8988T (cell line): ENCODE measurements at regions not wholly inside any gene's neighbourhood (a gene's known extent, or its start where the extent isn't known, plus 50 kb on each side); places are given as distances from the start of the nearest gene placed in this dataset.
"Not testable (repeated sequence)": the region's sequence is repeated elsewhere in the genome, so short reads cannot be mapped to it uniquely, and the experiment has no call there.

Source experiments
- DNase-seq: peaks from one replicate; pipeline ENCODE4 v3.0.0; 2011

DNA sequence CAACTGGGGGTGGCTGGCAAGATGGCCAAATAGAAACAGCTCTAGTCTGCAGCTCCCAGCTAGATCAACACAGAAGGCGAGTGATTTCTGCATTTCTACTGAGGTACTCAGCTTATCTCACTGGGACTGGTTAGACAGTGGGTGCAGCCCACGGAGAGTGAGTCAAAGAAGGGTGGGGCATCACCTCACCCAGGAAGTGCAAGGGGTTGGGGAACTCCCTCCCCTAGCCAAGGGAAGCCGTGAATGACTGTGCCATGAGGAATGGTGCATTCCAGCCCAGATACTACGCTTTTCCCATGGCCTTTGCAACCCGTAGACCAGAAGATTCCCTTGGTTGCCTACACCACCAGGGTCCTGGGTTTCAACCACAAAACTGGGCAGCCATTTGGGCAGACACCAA lies 452.6 kb downstream of the NR4A2 start:
- DNase-seq = not testable (repeated sequence)

GRCh38 chr2:155872396-155872795 lies 460.1 kb downstream of the NR4A2 start:
- DNase-seq = no peak

GRCh38 chr2:155871940-155872339 lies 460.6 kb downstream of the NR4A2 start:
- no peak for DNase-seq

- DNase-seq = no peak
Observed at GRCh38 chr2:155867564-155867963, 465.0 kb downstream of the NR4A2 start.

DNA sequence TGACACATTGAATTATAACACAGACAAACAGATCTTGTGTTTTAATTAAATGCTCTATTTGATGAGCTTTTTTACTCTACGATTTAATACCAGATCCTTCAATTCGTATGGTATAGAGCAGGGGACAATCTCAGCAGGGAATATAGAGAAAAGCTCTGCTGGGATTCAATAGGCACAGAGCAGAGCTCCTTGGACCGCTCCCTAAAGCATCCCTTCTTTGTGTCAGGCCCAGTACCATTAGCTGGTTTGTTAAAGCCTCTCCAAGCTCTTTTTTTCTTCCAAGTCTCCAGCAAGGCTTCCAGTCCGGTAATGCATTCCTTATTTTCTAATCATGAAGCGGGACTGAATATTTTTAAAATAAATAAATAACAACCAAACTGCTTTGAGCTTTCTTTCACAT lies 466.0 kb downstream of the NR4A2 start:
- no peak for DNase-seq

DNA sequence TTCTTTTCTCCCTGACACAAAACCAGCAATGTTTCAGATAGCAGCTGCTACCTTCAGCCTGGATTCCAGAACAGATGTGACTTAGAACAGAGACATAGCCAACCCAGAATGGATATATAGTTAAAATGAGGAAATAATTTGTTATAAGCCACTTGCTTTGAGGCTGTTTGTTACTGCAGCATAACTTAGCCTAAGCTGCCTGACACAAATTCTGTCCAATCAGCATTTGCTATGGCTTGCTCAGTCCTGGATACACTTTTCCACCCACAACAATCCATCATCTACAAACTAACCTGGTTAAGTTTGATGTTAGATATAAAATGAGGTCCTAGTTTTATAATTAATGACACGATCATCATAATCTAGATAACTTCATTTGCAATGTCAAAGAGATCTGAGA lies 480.4 kb downstream of the NR4A2 start:
- no peak for DNase-seq

DNA sequence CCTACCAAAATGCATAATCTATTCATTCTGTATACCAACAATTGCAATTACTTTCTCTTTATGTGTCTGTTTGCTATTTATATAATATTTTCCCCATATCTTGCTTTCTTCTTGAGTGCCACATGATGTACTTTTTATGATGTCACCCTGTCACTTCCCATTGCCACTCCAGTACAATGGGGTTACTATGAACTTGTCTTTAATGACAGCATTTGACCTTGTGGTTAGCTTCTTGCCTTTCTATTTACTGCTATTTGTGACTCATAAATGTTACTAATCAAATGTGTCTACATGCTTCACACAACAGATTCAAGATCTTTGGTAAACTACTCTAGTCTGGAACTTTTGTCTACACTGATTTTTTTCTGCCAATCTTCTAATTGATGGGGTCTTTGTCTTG lies 486.3 kb downstream of the NR4A2 start:
- DNase-seq = no peak

DNA sequence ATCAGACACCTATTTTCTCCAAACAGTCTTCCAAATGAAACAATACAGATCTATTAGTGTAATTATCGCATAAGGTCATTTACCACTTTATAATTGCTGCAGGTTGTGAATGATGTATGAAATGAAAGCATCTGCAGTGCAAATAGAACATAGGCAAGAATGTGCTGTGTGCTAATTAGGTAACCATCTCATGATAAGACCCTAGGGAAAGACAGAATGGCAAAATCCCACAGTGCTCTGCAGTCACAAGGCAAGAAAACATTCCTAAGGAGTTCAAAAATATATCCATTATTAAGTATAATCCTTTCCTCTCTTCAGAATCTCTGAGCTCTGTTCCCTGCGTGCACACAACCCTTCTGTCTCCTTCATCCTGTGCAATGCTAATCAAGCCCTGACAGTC lies 488.1 kb downstream of the NR4A2 start:
- DNase-seq = no peak

GRCh38 chr2:155842103-155842502 lies 490.4 kb downstream of the NR4A2 start:
- no peak for DNase-seq

DNA sequence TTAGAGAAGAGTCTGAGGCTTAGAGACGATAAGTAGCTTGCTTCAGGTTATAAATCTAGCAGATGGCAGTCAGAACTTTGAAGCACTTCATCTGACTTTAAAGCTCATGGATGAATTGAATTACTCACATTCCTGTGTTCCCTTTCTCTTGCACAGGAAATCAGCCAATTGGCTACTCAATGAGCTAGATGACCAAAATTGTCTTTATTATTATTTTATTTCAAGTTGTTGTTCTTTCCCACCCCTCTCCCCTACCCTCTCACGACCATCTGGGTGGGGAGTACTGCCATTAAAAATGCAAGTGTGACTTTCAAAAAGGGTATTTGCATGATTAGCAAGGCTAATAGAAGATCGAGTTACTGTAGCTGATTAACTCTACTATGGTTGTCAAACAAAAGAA lies 491.1 kb downstream of the NR4A2 start:
- DNase-seq = no peak

- DNase-seq = no peak
Observed at GRCh38 chr2:155840661-155841060, 491.9 kb downstream of the NR4A2 start.

GRCh38 chr2:155839991-155840390 lies 492.5 kb downstream of the NR4A2 start:
- DNase-seq = no peak

GRCh38 chr2:155839436-155839835 lies 493.1 kb downstream of the NR4A2 start:
- DNase-seq = no peak

- no peak for DNase-seq
Observed at GRCh38 chr2:155836439-155836838, 496.1 kb downstream of the NR4A2 start.

GRCh38 chr2:155830817-155831579 lies 501.5 kb downstream of the NR4A2 start:
- DNase-seq = no peak

DNA sequence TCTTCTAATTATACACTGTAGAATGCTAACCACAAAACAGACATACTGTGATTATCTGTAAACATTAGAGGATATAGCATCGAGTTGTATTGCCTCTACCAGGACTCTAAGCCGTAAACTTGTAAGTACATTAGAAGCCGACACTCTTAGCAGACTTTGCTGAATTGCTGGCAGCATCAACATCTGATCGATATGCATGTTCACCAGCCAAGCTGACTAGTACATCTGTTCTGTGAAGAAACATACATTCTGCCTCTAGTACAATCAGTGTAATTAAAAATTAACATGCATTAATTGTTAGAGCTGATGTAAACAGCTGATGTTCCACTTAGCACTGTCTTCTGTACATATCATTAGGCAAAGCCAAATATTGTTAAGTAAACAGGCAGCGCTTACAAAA lies 502.2 kb downstream of the NR4A2 start:
- DNase-seq = no peak

GRCh38 chr2:155825876-155826275 lies 506.6 kb downstream of the NR4A2 start:
- no peak for DNase-seq

DNA sequence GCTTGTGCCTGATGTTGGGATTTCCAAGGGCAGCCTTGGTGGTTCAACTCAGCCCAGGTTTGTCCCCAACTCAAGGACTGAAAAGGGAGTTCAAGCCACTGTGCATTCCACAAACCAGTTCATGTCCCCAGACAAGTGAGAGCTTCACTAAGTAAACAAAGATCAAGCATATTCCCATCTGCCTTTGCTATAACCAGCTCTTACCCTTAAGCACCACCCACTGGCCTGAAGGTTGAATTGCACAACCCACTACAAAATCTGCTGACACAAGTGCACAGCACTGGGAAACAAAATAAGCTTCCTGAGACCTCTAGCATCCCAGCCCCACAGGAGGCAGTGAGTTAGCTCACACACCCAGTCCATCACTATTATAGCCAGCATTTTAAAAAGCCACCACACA lies 516.7 kb downstream of the NR4A2 start:
- DNase-seq = no peak

GRCh38 chr2:155815275-155815674 lies 517.2 kb downstream of the NR4A2 start:
- DNase-seq = no peak

DNA sequence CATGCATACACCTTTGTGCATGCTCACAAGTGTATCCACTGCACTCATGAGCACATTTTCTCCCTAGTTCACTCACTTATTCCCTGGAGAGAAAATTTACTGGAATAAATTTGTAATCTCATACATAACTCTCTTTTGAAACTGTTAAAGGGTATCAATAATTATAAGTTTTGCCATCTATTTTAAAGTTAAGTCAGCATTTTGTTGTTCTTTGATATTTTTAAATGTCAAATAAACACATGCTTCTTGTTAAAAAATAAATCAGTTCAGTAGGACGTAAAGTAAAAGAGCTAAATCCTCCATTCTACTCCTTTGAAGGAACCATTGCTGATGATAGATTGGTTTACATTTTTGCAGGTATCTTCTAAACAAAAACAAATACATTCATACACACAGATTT lies 522.1 kb downstream of the NR4A2 start:
- DNase-seq = no peak

- no peak for DNase-seq
Observed at GRCh38 chr2:155802888-155803287, 529.6 kb downstream of the NR4A2 start.

GRCh38 chr2:155792666-155793065 lies 539.9 kb downstream of the NR4A2 start:
- no peak for DNase-seq

- no peak for DNase-seq
Observed at GRCh38 chr2:155770516-155770915, 562.0 kb downstream of the NR4A2 start.

DNA sequence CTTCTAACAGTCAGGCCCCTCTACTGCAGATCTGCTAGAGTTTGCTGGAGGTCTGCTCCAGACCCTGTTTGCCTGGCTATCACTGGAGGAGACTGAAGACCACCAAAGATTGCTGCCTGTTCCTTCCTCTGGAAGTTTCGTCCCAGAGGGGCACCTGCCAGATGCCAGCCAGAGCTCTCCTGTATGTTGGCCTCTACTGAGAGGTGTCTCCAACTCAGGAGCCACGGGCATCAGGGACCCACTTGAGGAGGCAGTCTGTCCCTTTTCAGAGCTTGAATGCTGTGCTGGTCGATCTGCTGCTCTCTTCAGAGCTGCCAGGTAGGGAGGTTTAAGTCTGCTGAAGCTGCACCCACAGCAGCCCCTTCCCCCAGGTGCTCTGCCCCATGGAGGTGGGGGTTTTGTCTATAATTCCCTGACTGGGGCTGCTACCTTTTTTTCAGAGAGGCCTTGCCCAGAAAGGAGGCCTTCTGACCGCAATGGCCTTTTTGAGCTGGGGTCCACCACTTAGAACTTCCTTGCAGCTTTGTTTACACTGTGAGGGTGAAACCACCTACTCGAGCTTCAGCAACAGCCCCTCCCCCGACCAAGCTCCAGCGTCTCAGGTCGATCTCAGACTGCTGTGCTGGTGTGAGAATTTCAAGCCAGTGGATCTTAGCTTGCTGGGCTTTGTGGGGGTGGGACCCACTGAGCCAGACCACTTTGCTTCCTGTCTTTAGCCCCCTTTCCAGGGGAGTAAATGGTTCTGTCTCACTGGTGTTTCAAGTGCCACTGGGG lies 566.0 kb downstream of the NR4A2 start:
- DNase-seq = no peak

DNA sequence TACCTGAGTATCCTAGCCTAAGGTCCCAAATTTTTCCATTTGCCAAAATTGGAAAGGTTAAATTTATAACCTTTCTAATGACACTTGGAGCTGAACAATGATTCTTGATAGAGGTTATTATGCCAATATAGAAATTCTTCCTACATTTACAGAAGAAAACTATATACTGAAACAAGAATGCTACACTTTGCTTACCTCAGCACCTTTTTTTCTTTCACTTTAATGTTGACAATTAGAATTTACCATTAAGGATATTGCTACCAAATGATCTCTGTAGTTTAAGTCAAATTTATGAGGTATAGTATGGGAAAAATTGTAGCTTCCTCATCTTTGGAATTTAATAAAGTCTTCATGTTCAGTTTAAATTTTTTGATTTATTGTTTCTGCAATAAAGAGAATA lies 577.0 kb downstream of the NR4A2 start:
- no peak for DNase-seq
